ENCODE measurements at regions not wholly inside any gene's neighbourhood (a gene's known extent, or its start where the extent isn't known, plus 50 kb on each side); places are given as distances from the start of the nearest gene placed in this dataset.

GRCh38 chr6:167420177-167420576, 95.3 kb downstream of the TTLL2 start:
- no peak for TF ChIP-seq POLR2AphosphoS5 (IDR thresholded peaks at IDR 0.05; ENCODE audit: low read depth, low read length)
- TF ChIP-seq POLR2A (IDR thresholded peaks at IDR 0.05; ENCODE audit: low read depth, low read length), result no peak
